Skin epidermis (tissue), 12 donors: ENCODE measurements at regions not wholly inside any gene's neighbourhood (a gene's known extent, or its start where the extent isn't known, plus 50 kb on each side); places are given as distances from the start of the nearest gene placed in this dataset.
"Not testable (repeated sequence)": the region's sequence is repeated elsewhere in the genome, so short reads cannot be mapped to it uniquely, and the experiment has no call there.

ENCODE experiments used
- H3K27ac ChIP-seq, 21 experiments: fragments of 200-600 bp; sonication (generic) in 11 of 21; one replicate each; pipeline ENCODE4 v1.5.0; 2020; ENCODE audit warnings: mild to moderate bottlenecking in 3 of 21, inconsistent platforms in 2 of 21, moderate library complexity in 2 of 21
- H3K4me3 ChIP-seq, 7 experiments: fragments of 200-600 bp; sonication (generic) in 2 of 7; one replicate each; pipeline ENCODE4 v1.5.0; 2020; ENCODE audit warnings: inconsistent platforms in 2 of 7, mild to moderate bottlenecking in 2 of 7, moderate library complexity in 1 of 7

DNA sequence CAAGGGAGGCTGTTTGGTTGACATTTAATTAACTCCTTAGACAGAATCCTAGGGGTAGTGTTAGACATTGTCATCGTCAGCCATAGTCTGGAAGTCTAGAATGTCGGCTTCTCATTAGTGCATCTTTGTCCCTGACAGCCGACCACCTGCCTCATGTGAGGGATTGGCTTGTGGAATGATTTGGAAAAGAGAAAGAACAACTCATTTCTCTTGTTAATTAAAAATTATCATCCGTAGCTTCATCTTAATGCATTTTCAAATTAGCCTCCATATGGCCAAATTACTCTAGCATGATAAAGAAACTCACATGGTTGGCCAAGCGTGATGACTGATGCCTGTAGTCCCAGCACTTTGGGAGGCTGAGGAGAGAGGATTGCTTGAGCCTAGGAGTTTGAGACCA lies 97.7 kb upstream of the PARD3 start:
- H3K27ac ChIP-seq = no peak overlapping the region
- H3K4me3 ChIP-seq = no peak overlapping the region

DNA sequence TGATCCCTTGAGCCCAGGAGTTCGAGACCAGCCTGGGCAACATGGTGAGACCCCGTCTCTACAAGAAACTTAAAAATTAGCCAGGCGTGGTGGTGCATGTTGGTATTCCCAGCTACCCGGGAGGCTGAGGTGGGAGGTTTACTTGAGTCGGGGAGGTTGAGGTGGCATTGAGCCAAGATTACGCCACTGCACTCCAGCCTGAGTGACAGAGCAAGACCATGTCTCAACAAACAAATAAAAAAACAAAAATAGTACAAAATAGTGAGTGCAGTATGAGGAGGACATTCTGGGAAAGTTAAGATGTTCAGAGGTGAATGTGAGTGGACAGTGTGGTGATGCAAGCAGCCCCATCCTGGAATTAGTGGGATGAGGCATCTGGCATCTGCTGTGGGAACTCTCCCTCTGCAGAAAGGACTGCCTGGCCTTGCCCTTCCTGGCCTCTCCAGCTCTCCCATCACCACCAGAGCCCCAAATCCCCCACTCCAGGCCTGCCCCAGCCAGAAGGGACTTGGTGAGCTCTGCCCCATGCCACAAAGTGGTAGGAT lies 96.6 kb upstream of the PARD3 start:
- H3K4me3 ChIP-seq = no peak overlapping the region
- no peak overlapping the region for H3K27ac ChIP-seq

DNA sequence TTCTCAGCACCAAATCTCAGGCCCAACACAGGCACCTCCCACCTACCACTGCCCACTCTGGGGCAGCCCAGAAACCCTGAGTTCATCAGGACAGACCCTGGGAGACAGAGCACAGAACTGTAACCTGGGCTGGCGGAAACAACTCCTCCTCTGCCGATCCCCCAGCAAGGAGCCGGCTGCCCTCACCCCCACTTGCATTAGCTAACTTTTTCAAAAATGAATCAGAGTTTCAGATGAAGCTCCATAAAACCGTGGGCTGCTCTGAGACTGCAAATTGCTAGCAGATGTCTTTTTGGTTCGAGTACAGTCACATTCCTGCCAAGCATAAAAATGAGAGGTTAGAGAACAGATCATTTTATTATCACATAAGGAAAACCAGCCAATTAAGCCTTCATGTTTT lies 93.4 kb upstream of the PARD3 start:
- Histone ChIP-seq H3K27ac (peak overlapping the region in 5 of 21 experiments; percentile 13 to 54 (median 36)), H3K4me3 (no peak overlapping the region)

DNA sequence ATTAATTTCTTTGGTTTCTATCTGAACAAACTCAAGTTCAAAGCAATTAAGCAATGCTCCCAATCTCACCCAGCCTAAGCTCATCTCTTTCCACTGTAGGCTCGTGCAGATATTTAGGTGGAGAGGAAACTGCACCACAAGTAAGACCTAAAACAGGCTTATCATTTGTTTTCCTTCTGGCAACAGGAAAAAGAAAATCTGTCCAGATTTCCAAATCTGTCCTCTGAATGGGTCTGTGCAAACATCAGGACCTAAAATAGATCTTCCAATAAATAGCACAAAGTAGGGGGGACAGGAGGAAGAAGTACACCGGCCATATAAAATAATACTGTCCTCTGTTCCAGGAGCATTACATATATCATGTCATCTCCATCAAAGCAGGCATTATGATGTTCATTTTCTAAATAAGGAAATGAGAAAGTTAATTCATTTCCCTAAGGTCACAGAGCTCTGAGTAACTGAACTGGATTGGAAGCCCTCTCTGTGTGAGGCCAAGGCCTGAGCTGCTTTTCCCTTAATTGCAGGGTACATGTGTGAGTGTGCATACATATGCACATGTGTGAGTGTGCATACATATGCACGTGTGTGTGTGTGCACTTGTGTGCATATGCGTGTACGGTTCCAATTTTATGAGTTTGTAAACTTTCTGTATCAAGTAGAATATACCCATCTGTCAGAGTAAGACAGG lies 92.8 kb upstream of the PARD3 start:
- H3K4me3 ChIP-seq = no peak overlapping the region

DNA sequence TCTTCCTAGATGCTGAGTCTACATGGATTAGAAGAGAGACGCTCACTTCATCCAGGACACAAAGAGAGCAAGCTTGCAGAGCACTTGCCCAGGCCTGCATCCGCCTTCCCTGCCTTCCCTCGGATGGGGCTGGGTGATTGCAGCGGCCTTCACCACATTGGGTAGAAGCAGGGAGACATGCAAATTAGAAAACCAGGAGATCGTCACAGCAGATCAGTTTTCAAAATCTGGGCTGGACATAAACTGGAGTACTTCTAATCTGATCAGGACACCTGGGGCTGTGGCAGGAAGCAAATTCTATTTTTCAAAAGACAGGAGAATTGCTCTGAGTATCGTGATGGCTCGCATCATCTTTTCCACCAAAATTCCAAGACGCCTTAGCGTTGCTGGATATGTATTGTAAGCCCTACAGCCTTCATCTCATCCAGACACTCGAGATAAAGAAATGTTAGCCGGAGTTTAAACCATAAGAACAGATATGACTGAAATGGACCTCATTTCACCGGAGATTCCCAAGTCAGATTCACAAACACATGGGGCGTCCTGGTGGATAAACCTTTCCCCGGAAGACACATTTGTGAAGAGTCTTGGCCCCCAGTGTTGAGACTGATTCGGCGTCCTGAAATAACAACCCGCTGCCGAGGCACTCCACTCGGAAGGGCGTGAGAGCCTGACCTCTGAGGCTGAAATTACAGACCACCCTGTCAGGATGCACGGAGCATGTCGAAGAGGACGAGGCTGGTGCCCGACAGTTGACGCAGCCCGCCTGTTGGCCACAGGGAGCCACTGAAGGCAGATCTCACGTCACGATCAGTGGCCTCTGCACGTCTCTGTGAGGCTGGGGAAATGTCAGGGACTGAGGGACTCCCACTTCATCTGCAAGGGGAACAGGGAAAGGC lies 91.2 kb upstream of the PARD3 start:
- peak overlapping the region in 9 of 21 experiments; percentile 37 to 81 (median 66) for H3K27ac ChIP-seq
- no peak overlapping the region for H3K4me3 ChIP-seq

More for the DNA sequence above, 92.8 kb upstream of the PARD3 start:
- H3K27ac ChIP-seq = peak overlapping the region in 4 of 21 experiments; percentile 13 to 45 (median 26)

DNA sequence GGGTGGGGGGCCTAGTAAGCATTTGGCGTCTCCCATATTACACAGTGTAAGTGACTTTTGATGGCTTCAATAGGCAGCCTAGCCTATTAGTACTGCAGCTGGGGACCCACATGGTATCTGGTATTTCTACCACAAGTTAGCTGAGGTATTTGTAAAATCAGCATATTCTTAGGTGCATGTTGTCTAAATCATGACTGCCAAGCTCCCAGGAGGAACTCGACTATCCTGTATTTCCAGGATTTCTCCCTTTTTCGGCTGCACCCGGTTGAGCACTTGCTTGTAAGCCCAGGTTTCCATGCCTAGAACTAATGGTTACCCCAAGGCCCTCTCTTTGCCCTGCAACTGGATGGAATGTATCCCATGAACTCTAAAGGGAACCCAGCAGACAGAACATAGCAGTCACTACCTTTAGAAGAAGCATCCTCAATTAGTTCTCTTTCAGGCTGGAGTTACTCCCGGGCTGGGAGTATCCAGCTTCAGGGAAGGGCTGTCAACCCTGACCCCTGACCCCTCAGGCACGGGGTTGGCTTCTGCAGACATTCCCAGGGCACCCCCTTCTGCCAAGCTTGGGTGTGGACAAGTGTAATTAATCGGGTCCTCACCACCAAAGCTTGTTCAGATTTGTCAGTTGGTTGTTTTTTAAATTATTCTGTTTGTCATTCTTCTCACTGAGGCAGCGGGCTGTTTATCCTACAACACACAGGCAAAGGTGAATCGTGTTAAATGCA lies 90.3 kb upstream of the PARD3 start:
- Histone ChIP-seq H3K4me3 (no peak overlapping the region), H3K27ac (peak overlapping the region in 13 of 21 experiments; percentile 17 to 81 (median 52))

DNA sequence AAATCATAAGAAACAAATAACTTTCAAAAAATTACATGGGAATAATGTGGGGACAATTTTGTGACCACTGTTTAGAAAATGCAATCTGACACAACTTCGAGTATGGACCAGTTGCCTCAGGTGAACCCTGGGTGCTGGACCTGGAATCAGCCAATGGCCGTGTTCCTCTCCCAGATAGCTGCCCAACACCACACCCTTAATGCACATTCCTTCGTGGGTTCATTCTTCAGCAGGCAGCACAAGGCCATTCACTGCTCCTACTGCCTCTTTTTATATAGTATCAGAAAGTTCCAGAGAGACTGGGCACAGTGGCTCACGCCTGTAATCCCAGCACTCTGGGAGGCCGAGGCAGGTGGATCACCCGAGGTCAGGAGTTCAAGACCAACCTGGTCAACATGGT lies 89.1 kb upstream of the PARD3 start:
- H3K27ac ChIP-seq = peak overlapping the region in 1 of 21 experiments; percentile 52

DNA sequence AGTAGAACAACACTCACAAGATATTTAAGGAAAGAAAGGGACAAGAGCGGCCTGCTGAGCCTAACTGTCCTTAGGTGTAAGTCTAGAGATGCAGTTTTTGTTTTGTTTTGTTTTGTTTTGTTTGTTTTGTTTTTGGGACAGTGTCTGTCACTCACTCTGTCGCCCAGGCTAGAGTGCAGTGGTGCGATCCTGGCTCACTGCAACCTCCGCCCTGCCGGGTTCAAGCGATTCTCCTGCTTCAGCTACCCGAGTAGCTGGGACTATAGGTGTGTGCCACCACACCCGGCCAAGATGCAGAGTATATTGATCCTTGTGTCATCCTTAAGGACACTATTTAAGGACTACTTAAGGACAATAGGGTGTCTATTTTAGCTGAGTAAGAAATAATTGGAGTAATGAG lies 84.1 kb upstream of the PARD3 start:
- Histone ChIP-seq H3K27ac (no peak overlapping the region), H3K4me3 (no peak overlapping the region)

More for the DNA sequence above, 89.1 kb upstream of the PARD3 start:
- H3K4me3 ChIP-seq = no peak overlapping the region

DNA sequence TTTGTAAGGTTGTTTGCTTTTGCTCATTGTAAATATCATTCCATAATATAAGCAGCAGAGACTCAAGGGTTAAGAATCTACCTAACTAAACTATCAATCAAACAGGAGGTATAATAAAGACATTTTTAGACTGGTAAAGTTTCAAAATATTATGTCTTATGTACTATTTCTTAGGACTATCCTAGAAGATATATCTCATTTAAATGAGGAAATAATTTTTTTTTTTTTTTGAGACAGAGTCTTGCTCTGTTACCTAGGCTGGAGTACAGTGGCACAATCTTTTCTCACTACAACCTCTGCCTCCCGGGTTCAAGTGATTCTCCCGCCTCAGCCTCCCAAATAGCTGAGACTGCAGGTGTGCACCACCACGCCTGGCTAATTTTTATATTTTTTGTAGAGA lies 80.9 kb upstream of the PARD3 start:
- no peak overlapping the region for H3K4me3 ChIP-seq

DNA sequence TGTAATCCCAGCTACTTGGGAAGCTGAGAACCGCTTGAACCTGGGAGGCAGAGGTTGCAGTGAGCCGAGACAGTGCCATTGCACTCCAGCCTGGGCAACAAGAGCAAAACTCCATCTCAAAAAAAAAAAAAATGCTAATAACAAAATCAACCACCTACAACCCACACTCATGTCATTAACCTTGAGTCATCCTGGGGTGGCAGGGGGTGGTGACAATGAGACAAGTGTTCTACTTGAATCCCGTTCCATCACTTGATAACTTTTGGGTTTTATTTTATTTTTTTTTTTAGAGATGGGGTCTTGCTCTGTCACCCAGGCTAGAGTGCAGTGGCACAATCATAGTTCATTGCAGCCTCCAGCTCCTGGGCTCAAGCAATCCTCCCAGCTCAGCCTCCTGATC lies 80.0 kb upstream of the PARD3 start:
- not testable (repeated sequence) for H3K4me3 ChIP-seq, H3K27ac ChIP-seq

More for the DNA sequence above, 80.9 kb upstream of the PARD3 start:
- no peak overlapping the region for H3K27ac ChIP-seq

DNA sequence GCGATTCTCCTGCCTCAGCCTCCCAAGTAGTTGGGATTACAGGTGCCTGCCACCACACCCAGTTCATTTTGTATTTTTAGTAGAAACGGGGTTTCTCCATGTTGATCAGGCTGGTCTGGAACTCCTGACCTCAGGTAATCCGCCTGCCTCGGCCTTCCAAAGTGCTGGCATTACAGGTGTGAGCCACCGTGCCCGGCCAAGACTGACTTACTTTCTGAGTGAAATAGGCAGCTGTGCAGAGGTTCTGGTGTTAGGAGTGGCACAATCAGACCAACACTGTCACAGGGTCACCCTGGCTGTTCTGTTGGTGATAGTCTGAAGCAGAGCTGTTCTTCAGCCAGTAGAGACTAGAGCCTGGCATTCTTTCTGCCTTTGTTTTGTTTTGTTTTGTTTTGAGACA lies 77.4 kb upstream of the PARD3 start:
- not testable (repeated sequence) for H3K4me3 ChIP-seq, H3K27ac ChIP-seq

DNA sequence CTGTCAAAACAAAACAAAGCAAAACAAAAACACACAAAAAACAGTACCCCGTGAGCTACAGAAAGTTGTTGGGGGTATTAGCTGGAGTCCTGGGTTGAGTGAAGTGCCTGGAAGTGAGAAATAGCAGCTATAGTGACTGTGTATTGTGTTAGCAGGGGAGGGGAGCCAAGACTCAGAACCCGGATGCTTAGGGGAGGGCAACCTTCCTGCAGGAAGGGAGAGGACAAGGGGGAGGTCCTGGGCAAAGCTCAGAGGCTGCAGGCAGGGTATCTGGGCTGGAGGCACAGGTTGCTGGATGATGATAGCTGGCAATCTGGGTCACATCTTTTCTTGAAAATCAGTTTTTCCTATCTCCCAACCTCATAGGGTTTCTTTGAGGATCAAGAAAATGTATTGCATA lies 75.8 kb upstream of the PARD3 start:
- Histone ChIP-seq H3K4me3 (no peak overlapping the region), H3K27ac (no peak overlapping the region)

DNA sequence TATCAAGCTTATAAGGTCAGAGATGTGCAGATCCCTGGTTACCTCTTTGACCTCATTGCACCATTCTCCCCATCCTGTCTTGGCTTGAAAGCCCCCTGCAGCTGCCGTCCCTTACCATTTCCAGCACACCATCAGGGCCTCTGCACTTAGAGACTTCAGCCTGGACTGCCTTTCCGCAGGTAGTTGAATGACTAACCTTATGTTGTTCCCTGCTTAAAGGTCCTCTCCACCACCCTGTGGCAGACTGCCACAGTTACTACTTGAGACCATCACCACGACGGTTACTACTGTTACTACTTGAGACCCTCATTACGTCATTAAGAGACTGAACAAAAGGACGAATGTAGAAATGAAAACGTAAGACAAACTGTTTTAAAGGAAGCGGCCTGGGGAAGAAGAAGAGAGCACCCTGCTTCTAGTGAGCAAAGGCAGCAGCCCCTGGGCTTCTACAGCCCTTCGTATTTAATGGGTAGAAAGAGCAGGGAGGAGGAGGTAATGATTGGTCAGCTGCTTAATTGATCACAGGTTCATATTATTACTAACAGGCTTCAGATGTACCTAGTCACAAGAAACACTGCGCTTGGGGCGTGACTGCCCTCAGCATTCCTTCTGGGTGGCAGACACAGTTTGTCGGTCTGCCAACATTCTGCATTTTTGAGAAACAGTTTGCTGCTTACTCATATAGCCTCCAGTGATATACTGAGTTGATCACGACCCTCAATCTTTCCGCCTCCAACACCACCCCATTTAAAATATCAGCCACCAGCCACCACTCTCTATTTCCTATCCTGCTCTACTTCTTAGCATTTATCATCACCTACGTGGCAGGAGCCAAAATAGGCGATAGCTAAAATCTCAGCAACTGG lies 74.1 kb upstream of the PARD3 start:
- Histone ChIP-seq H3K27ac (no peak overlapping the region), H3K4me3 (no peak overlapping the region)

DNA sequence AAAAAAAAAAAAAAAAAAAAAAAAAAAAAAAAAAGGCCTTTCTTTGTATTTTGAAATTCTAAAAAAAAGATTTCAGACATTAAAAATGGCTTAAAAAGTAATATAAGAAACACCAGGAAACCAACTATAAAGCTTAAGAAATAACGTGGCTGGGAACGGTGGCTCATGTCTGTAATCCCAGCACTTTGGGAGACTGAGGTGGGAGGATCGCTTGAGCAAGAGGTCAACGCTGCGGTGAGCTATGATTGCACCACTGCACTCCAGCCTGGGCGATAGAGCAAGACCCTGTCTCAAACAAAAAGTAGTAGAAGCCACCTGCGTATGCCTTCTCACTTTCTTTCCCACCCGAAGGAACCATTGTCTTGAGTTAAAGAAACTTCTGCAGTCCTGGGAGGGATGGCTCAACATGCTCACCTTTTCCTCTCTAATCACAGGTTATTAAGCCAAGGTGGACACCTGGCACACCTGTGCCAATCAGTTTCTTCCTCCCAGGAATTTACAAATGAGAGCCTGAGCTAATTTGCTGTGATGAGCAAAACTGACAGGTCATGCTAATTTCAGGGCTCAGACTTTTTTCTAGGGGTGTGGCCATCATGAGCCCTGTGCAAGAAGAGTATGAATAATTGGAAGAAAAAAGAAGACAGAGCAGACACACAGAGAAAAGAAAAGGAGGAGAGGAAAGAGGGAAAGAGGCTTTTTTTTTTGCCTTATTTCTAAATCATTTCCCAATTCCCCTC lies 72.0 kb upstream of the PARD3 start:
- H3K4me3 ChIP-seq = no peak overlapping the region
- no peak overlapping the region for H3K27ac ChIP-seq

DNA sequence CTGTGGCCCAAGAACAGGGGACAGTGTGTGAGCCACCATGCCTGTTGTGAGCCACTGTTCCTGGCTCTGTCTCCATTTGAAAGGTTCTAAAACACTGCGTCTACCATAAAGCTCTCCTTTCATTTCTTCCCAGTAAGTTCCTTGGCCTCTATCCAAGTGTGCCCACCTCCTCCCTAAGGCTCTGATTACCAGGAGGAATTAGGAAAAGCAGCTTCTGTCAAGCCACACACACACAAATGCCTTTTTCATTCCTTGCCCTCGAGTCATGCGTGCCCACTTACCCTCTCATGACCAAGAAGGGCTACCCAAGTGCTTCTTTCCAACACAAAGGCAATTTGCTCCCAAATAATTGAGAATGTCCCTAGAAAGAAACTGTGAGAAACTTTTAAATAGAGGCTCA lies 70.8 kb upstream of the PARD3 start:
- H3K4me3 ChIP-seq = no peak overlapping the region
- H3K27ac ChIP-seq = peak overlapping the region in 1 of 21 experiments; percentile 76

DNA sequence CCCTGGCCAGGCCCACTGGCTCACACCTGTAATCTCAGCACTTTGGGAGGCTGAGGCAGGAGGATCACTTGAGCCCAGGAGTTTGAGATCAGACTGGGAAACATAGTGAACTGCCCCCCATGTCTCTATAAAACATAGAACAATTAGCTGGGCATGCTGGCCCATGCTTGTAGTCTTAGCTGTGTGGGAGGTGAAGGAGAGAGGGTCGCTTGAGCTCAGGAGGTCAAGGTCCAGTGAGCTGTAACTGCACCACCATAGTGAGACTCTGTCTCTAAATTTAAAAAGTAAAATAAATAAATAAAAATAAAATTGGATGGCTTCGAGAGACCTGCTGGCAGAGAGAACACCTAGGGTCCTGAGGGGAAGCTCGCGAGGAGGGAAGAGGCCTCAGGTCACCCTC lies 69.9 kb upstream of the PARD3 start:
- no peak overlapping the region for H3K4me3 ChIP-seq
- peak overlapping the region in 18 of 21 experiments; percentile 25 to 76 (median 56) for H3K27ac ChIP-seq

DNA sequence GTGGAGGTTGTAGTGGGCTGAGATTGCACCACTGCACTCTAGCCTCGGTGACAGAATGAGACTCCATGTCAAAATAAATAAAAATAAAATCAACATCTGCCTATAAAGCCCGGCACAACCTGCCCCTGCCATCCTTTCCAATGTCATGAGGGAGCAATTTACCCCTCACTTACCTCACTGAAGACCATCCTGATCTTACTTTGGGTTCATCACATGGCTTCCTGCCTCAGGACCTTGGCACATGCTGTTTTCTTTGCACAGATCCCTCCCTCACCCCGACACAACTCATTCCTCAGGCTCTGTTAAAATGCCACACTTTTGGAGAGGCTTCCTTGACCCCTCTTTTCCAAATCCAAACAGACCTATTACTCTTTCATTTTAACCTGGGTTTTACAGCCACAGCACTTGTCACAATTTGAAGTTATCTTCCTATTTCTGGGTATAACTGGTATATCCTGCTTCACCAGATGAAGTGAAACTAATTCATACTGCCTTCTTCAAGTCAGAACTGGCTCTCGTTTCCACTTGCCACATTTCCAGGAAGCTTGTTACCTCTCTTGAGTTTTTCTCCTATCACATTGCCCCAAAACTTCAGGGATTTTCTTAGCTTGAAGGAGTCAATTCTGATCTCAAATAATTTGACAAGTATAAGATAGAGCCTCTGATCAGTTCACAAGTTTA lies 69.3 kb upstream of the PARD3 start:
- peak overlapping the region in 19 of 21 experiments; percentile 14 to 76 (median 55) for H3K27ac ChIP-seq
- H3K4me3 ChIP-seq = no peak overlapping the region

DNA sequence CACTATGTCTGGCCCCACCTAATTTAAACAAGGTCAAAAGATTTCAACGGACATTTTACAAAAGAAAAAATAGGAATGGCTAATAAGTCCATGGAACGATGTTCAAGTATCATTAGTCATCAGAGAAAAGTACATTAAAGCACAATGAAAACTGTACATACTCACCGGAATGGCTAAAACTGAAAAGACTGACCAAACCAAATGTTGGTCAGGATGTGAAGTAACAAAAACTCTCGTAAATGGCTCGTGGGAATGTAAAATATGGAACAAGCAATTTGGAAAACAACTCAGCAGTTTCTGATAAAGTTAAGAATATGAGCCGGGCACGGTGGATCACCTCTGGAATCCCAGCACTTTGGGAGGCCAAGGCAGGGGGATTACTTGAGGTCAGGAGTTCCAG lies 65.7 kb upstream of the PARD3 start:
- Histone ChIP-seq H3K4me3 (no peak overlapping the region), H3K27ac (no peak overlapping the region)
